ENCODE measurements at regions not wholly inside any gene's neighbourhood (a gene's known extent, or its start where the extent isn't known, plus 50 kb on each side); places are given as distances from the start of the nearest gene placed in this dataset.
"Not testable (repeated sequence)": the region's sequence is repeated elsewhere in the genome, so short reads cannot be mapped to it uniquely, and the experiment has no call there.

DNA sequence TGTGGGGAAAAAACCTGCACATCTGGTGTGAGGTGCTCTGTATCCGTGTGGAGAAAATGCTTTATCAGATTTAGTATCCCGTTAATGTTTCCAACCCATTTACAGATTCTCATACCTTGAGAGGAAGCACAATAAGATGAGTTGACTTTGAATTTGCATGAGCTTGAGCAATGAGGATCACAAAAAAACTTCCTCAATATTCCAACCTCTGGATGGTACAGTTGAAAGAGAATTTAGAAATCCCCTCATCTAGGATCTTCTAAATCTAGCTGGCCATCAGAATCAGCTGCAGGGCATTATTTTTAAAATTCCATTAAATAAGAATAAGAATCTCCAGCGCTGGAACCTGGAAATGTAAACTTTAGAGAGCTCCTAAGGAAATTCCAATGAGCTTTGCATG, 82.5 kb upstream of the NR5A2 start:
- Mint-ChIP-seq H3K27me3 (no peaks in the 10 kb centered on the region), H3K9me3 (no peaks in the 10 kb centered on the region), H3K27ac (no peak overlapping the region), H3K4me3 (no peak overlapping the region), H3K4me1 (ENCODE audit: low read depth) (no peaks in the 10 kb centered on the region), H3K36me3 (ENCODE audit: low read depth) (no peaks in the 10 kb centered on the region)
- intact Hi-C loops (cut with micrococcal nuclease): no loop called here

DNA sequence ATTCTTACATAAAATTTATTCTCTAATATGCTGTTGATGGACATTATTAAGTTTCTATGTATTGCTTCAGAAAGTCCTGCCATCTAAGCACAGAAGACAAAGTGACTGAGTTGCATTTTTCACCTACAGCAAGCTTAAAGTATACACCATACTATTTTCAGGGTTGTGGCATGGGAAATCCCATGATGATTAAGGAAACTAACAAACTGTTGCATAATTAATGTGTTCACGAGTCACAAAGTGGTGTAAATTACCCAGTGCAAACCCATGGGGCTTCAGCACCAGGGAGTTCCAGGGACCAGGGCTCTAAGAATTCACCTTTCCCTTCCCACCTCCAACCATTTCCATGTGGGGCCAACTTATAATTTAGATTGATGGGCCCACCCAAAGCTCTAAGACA, 81.9 kb upstream of the NR5A2 start:
- Mint-ChIP-seq H3K36me3 (ENCODE audit: low read depth) (no peaks in the 10 kb centered on the region), H3K27ac (no peak overlapping the region), H3K9me3 (no peaks in the 10 kb centered on the region), H3K4me1 (ENCODE audit: low read depth) (no peaks in the 10 kb centered on the region), H3K27me3 (no peaks in the 10 kb centered on the region), H3K4me3 (no peak overlapping the region)
- intact Hi-C loops (cut with micrococcal nuclease): no loop called here

GRCh38 chr1:199946305-199947155, 81.0 kb upstream of the NR5A2 start:
- intact Hi-C loops (cut with micrococcal nuclease): no loop called here
- no peaks in the 10 kb centered on the region for H3K27me3 Mint-ChIP-seq
- H3K36me3 Mint-ChIP-seq (ENCODE audit: low read depth): no peaks in the 10 kb centered on the region
- no peaks in the 10 kb centered on the region for H3K4me1 Mint-ChIP-seq (ENCODE audit: low read depth)
- no peak overlapping the region for H3K4me3 Mint-ChIP-seq
- no peaks in the 10 kb centered on the region for H3K9me3 Mint-ChIP-seq
- H3K27ac Mint-ChIP-seq: no peak overlapping the region

- Mint-ChIP-seq H3K9me3 (no peaks in the 10 kb centered on the region), H3K4me1 (ENCODE audit: low read depth) (no peaks in the 10 kb centered on the region), H3K36me3 (ENCODE audit: low read depth) (no peaks in the 10 kb centered on the region), H3K27ac (no peak overlapping the region), H3K4me3 (no peak overlapping the region), H3K27me3 (no peaks in the 10 kb centered on the region)
- intact Hi-C loops (cut with micrococcal nuclease): no loop called here
Observed at GRCh38 chr1:199948587-199949280, 78.8 kb upstream of the NR5A2 start.

DNA sequence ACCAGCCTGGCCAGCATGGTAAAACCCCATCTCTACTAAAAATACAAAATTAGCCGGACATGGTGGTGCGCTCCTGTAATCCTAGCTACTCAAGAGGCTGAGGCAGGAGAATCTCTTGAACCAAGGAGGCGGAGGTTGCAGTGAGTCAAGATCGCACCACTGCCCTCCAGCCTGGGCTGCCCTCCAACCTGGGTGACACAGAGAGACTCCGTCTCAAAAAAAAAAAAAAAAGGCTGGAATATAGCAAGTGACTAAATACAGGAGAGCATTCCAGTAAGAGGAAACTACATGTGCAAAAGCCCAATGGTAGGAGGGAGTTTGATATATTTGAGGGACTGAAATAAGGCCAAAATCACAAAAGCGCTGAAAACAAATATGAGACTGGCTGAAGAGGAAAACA, 76.5 kb upstream of the NR5A2 start:
- H3K4me3 Mint-ChIP-seq; H3K27me3 Mint-ChIP-seq; H3K9me3 Mint-ChIP-seq; intact Hi-C loops (cut with micrococcal nuclease); H3K4me1 Mint-ChIP-seq (ENCODE audit: low read depth); H3K27ac Mint-ChIP-seq; H3K36me3 Mint-ChIP-seq (ENCODE audit: low read depth): not testable (repeated sequence)

DNA sequence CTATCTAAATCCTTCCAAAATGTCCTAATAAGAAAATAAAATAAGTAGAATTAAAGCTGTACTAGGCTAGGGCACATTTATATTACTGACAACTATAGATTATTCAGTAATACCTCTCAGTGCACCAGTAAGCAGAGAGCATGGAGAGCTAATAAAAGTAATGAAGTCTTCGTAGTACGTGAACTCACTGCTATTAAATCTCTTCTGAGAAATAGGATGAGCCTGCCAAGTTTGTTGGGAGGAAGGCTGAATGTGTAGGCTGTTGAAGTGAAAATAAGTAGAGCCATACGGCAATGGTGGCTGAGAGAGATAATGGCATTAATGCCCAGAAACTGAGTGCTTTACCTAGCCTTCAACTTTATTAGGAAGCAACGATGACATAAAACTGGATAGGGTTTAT, 73.9 kb upstream of the NR5A2 start:
- no peaks in the 10 kb centered on the region for H3K36me3 Mint-ChIP-seq (ENCODE audit: low read depth)
- no peaks in the 10 kb centered on the region for H3K4me1 Mint-ChIP-seq (ENCODE audit: low read depth)
- H3K4me3 Mint-ChIP-seq: no peak overlapping the region
- intact Hi-C loops (cut with micrococcal nuclease): no loop called here
- H3K9me3 Mint-ChIP-seq: no peaks in the 10 kb centered on the region
- no peak overlapping the region for H3K27ac Mint-ChIP-seq
- no peaks in the 10 kb centered on the region for H3K27me3 Mint-ChIP-seq

GRCh38 chr1:199954699-199955098, 72.8 kb upstream of the NR5A2 start:
- H3K4me3 Mint-ChIP-seq: no peak overlapping the region
- no peaks in the 10 kb centered on the region for H3K27me3 Mint-ChIP-seq
- H3K27ac Mint-ChIP-seq: no peak overlapping the region
- H3K4me1 Mint-ChIP-seq (ENCODE audit: low read depth): no peaks in the 10 kb centered on the region
- intact Hi-C loops (cut with micrococcal nuclease): no loop called here
- H3K36me3 Mint-ChIP-seq (ENCODE audit: low read depth): no peaks in the 10 kb centered on the region
- H3K9me3 Mint-ChIP-seq: no peaks in the 10 kb centered on the region

DNA sequence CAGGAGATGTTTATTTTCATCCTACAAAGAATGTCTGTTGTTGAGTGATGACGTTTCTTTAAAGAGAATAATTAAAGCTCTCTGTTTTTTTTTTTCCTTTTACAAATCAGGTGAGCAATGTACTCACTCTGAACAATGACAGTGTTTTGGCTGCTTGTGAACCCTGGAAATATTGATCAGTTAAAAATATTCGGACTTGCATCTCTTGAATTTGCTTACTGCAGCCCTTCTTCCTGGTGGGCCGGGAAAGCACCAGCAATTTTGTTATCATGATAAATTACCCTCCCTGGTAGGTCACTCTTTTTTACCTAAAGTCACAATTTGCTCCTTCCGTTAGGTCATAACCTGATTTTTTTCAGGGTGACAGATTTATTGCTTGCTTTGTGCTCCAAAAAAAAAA, 72.3 kb upstream of the NR5A2 start:
- no peaks in the 10 kb centered on the region for H3K27me3 Mint-ChIP-seq

GRCh38 chr1:199956005-199956404, 71.5 kb upstream of the NR5A2 start:
- Mint-ChIP-seq H3K36me3 (ENCODE audit: low read depth) (no peaks in the 10 kb centered on the region), H3K4me3 (no peak overlapping the region), H3K27ac (no peak overlapping the region), H3K27me3 (no peaks in the 10 kb centered on the region), H3K9me3 (no peaks in the 10 kb centered on the region), H3K4me1 (ENCODE audit: low read depth) (no peaks in the 10 kb centered on the region)
- intact Hi-C loops (cut with micrococcal nuclease): no loop called here

More for the DNA sequence above, 72.3 kb upstream of the NR5A2 start:
- H3K27ac Mint-ChIP-seq: no peak overlapping the region
- intact Hi-C loops (cut with micrococcal nuclease): no loop called here
- no peaks in the 10 kb centered on the region for H3K4me1 Mint-ChIP-seq (ENCODE audit: low read depth)
- no peaks in the 10 kb centered on the region for H3K36me3 Mint-ChIP-seq (ENCODE audit: low read depth)
- H3K9me3 Mint-ChIP-seq: no peaks in the 10 kb centered on the region
- no peak overlapping the region for H3K4me3 Mint-ChIP-seq

DNA sequence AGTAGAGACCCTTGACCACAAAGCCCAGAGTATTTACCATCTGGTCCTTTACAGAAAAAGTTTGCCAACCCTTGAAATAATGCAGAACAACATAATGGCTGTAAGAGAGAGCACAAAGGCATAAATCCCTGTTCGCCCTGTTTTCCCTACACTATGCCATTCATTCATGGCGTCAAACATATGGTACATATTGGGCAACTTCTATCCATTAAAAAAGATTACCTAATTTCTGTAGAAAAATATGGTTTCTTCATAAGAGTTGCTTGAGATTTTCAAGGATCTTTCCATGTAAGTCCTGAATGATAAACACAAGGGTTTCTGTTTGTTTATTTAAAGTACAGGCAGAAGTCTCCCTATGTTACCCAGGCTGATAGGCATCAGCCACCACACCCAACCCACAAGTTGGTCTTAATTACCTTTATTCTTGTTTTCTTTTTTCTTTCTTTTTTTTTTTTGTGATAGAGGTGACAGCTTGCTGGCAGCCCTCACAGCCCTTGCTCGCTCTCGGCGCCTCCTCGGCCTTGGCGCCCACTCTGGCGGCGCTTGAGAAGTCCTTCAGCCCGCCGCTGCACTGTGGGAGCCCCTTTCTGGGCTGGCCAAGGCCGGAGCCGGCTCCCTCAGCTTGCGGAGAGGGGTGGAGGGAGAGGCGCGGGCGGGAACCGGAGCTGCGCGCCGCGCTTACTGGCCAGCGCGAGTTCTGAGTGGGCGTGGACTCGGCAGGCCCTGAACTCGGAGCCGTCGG, 68.3 kb upstream of the NR5A2 start:
- H3K4me1 Mint-ChIP-seq (ENCODE audit: low read depth): no peaks in the 10 kb centered on the region
- H3K4me3 Mint-ChIP-seq: no peak overlapping the region
- peaks cover 1% of the 10 kb centered on the region for H3K27me3 Mint-ChIP-seq
- no peaks in the 10 kb centered on the region for H3K9me3 Mint-ChIP-seq
- H3K36me3 Mint-ChIP-seq (ENCODE audit: low read depth): no peaks in the 10 kb centered on the region
- intact Hi-C loops (cut with micrococcal nuclease): no loop called here
- no peak overlapping the region for H3K27ac Mint-ChIP-seq

- H3K36me3 Mint-ChIP-seq (ENCODE audit: low read depth): no peaks in the 10 kb centered on the region
- peaks cover 1% of the 10 kb centered on the region for H3K27me3 Mint-ChIP-seq
- no peaks in the 10 kb centered on the region for H3K4me1 Mint-ChIP-seq (ENCODE audit: low read depth)
- no peak overlapping the region for H3K4me3 Mint-ChIP-seq
- H3K27ac Mint-ChIP-seq: no peak overlapping the region
- intact Hi-C loops (cut with micrococcal nuclease): no loop called here
- H3K9me3 Mint-ChIP-seq: no peaks in the 10 kb centered on the region
Observed at GRCh38 chr1:199959775-199960110, 67.8 kb upstream of the NR5A2 start.

- Mint-ChIP-seq H3K27me3 (peaks cover 15% of the 10 kb centered on the region), H3K4me1 (ENCODE audit: low read depth) (no peaks in the 10 kb centered on the region), H3K27ac (no peak overlapping the region), H3K36me3 (ENCODE audit: low read depth) (no peaks in the 10 kb centered on the region), H3K4me3 (no peak overlapping the region), H3K9me3 (no peaks in the 10 kb centered on the region)
- intact Hi-C loops (cut with micrococcal nuclease): no loop called here
Observed at GRCh38 chr1:199970125-199970524, 57.4 kb upstream of the NR5A2 start.

DNA sequence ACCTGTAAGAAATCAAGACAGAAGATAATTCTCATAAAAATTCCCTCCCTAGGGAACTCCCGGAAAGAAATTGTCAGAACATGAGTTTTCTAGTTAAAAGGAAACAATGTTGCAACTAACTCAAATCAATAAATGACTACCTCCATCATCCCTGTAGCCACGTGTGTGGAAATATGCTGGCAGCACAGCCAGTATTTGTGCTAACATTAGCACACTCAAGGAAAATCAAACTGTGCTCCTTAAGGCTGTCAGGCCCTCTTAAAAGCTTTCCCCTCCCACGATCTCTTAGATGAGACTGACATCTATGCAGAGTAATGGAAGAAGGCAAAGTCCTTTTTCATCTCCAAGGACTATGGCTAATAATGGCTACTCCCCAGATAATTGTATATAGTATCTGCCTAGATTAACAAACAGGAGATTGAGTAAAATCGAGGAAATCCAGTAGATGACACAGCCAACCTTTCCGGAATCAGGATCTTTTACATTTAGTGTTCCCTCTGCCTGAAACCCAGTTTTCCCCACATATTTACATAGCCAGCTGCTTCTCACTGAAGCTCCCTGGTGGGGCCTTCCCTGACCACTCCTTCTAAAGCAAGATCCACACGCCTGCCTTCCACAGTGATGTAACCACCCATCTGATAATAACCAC, 50.9 kb upstream of the NR5A2 start:
- intact Hi-C loops (cut with micrococcal nuclease): no loop called here
- no peak overlapping the region for H3K27ac Mint-ChIP-seq
- no peak overlapping the region for H3K4me3 Mint-ChIP-seq
- H3K9me3 Mint-ChIP-seq: no peaks in the 10 kb centered on the region
- H3K36me3 Mint-ChIP-seq (ENCODE audit: low read depth): no peaks in the 10 kb centered on the region
- H3K27me3 Mint-ChIP-seq: peaks cover 31% of the 10 kb centered on the region
- peaks cover 17% of the 10 kb centered on the region for H3K4me1 Mint-ChIP-seq (ENCODE audit: low read depth)
